ENCODE measurements at regions not wholly inside any gene's neighbourhood (a gene's known extent, or its start where the extent isn't known, plus 50 kb on each side); places are given as distances from the start of the nearest gene placed in this dataset.

- in situ Hi-C loops (cut with MboI; ENCODE audit: low sequenced_read_pairs in 4 of 4) (no loop called here), intact Hi-C loops (cut with DNase I; ENCODE audit: low total_unique reads) (no loop called here)
- TF ChIP-seq CTCF (IDR thresholded peaks at IDR 0.05 in 4 of 5, conservative IDR thresholded peaks at IDR 0.05 in 1 of 5) (no peak), POLR2A (IDR thresholded peaks at IDR 0.05) (no peak)
- DNase-seq (no peak), ATAC-seq (no peak)
- H3K9me3 ChIP-seq = no peaks in the 10 kb centered on the region
- H3K36me3 ChIP-seq = no peaks in the 10 kb centered on the region
- no peak overlapping the region for H3K27ac ChIP-seq
- no peaks in the 10 kb centered on the region for H3K4me1 ChIP-seq
- H3K4me3 ChIP-seq = no peak overlapping the region
- no peaks in the 10 kb centered on the region for H3K27me3 ChIP-seq
Measured at GRCh38 chr21:20877976-20878375, 120.2 kb upstream of the NCAM2 start.

- intact Hi-C loops (cut with DNase I; ENCODE audit: low total_unique reads) = no loop called here
- ATAC-seq (no peak), DNase-seq (no peak)
- Histone ChIP-seq H3K36me3 (no peaks in the 10 kb centered on the region), H3K27me3 (no peaks in the 10 kb centered on the region), H3K4me1 (no peaks in the 10 kb centered on the region), H3K9me3 (no peaks in the 10 kb centered on the region), H3K27ac (no peak overlapping the region), H3K4me3 (no peak overlapping the region)
- in situ Hi-C loops (cut with MboI; ENCODE audit: low sequenced_read_pairs in 4 of 4) = no loop called here
- TF ChIP-seq POLR2A (IDR thresholded peaks at IDR 0.05) = no peak
- no peak for TF ChIP-seq CTCF (IDR thresholded peaks at IDR 0.05 in 4 of 5, conservative IDR thresholded peaks at IDR 0.05 in 1 of 5)
Measured at GRCh38 chr21:20882462-20883407, 115.5 kb upstream of the NCAM2 start.

- no peaks in the 10 kb centered on the region for H3K27me3 ChIP-seq
- H3K9me3 ChIP-seq = no peaks in the 10 kb centered on the region
- no peak overlapping the region for H3K4me3 ChIP-seq
- TF ChIP-seq POLR2A (IDR thresholded peaks at IDR 0.05) = no peak
- no peak for TF ChIP-seq CTCF (IDR thresholded peaks at IDR 0.05 in 4 of 5, conservative IDR thresholded peaks at IDR 0.05 in 1 of 5)
- DNase-seq (no peak), ATAC-seq (no peak)
- H3K36me3 ChIP-seq = no peaks in the 10 kb centered on the region
- intact Hi-C loops (cut with DNase I; ENCODE audit: low total_unique reads) = no loop called here
- H3K4me1 ChIP-seq = no peaks in the 10 kb centered on the region
- H3K27ac ChIP-seq = no peak overlapping the region
- in situ Hi-C loops (cut with MboI; ENCODE audit: low sequenced_read_pairs in 4 of 4) = no loop called here
Measured at GRCh38 chr21:20883408-20883800, 114.8 kb upstream of the NCAM2 start.

- in situ Hi-C loops (cut with MboI; ENCODE audit: low sequenced_read_pairs in 4 of 4) (loop anchor here in 1 of 4 donors (25.0 kb wide), 1 partner anchor 90 kb away; no protein-coding TSS in a partner anchor), intact Hi-C loops (cut with DNase I; ENCODE audit: low total_unique reads) (no loop called here)
- no peaks in the 10 kb centered on the region for H3K9me3 ChIP-seq
- H3K27me3 ChIP-seq = no peaks in the 10 kb centered on the region
- TF ChIP-seq CTCF (IDR thresholded peaks at IDR 0.05 in 4 of 5, conservative IDR thresholded peaks at IDR 0.05 in 1 of 5) = no peak
- TF ChIP-seq POLR2A (IDR thresholded peaks at IDR 0.05) = no peak
- peak in 1 of 2 donors; percentile 65 for ATAC-seq
- H3K4me3 ChIP-seq = no peak overlapping the region
- H3K36me3 ChIP-seq = no peaks in the 10 kb centered on the region
- H3K27ac ChIP-seq = no peak overlapping the region
- no peaks in the 10 kb centered on the region for H3K4me1 ChIP-seq
- no peak for DNase-seq
Measured at GRCh38 chr21:20902511-20902910, 95.7 kb upstream of the NCAM2 start.

All from gastrocnemius medialis (tissue), 4 donors.